AG04449 (cell line): ENCODE measurements at regions not wholly inside any gene's neighbourhood (a gene's known extent, or its start where the extent isn't known, plus 50 kb on each side); places are given as distances from the start of the nearest gene placed in this dataset.

Experiments
- CTCF ChIA-PET: fragments of 350-600 bp; formaldehyde crosslinking; extraction: SDS; loops from one replicate; lab custom pipeline; 2021; ENCODE audit warnings: antibody characterized with exemption; lab: Yijun Ruan, JAX
- POLR2A ChIA-PET: fragments of 400-600, 350-600 bp; formaldehyde crosslinking; extraction: SDS; loops from one replicate; lab custom pipeline; 2020; ENCODE audit warnings: antibody characterized with exemption, inconsistent platforms; lab: Yijun Ruan, JAX
- DNase-seq: peaks from one replicate; pipeline ENCODE4 v3.0.0-alpha.2; 2010; ENCODE audit warnings: low read depth, low spot score
- H3K4me3 ChIP-seq: 2 replicates; pipeline ENCODE4 v1.5.1; 2011; ENCODE audit warnings: low read depth, mild to moderate bottlenecking, control low read depth, low read length
- CTCF ChIP-seq: IDR thresholded peaks from one replicate; pipeline ENCODE4 v1.5.1; 2011; ENCODE audit warnings: mild to moderate bottlenecking, moderate library complexity, low read length, control low read depth, inconsistent platforms; ENCODE audit not compliant: insufficient read depth; ENCODE audit errors: missing control alignments

- POLR2A ChIA-PET, result no interaction called here
- CTCF ChIA-PET, result no interaction called here
- no peak overlapping the region for H3K4me3 ChIP-seq
- TF ChIP-seq CTCF, result no peak
- DNase-seq, result no peak
These were observed 54.8 kb downstream of the CCDC71L start for GRCh38 chr7:106606120-106606519.

GRCh38 chr7:106604971-106605370 lies 56.0 kb downstream of the CCDC71L start:
- no peak overlapping the region for H3K4me3 ChIP-seq
- POLR2A ChIA-PET, result no interaction called here
- no peak for TF ChIP-seq CTCF
- no peak for DNase-seq
- CTCF ChIA-PET, result no interaction called here

- TF ChIP-seq CTCF, result no peak
- no peak for DNase-seq
- POLR2A ChIA-PET, result no interaction called here
- CTCF ChIA-PET, result no interaction called here
- H3K4me3 ChIP-seq, result no peak overlapping the region
These were observed 56.5 kb downstream of the CCDC71L start for GRCh38 chr7:106604303-106604924.

GRCh38 chr7:106603346-106603745 lies 57.6 kb downstream of the CCDC71L start:
- H3K4me3 ChIP-seq, result no peak overlapping the region
- ChIA-PET POLR2A (no interaction called here), CTCF (no interaction called here)
- TF ChIP-seq CTCF, result no peak
- DNase-seq, result no peak

GRCh38 chr7:106602062-106602461 lies 58.9 kb downstream of the CCDC71L start:
- H3K4me3 ChIP-seq, result no peak overlapping the region
- ChIA-PET CTCF (interaction anchor here (0.6 kb wide), 1 partner anchor 33 kb away, joined by 3 read pairs; no protein-coding TSS in a partner anchor), POLR2A (no interaction called here)
- no peak for DNase-seq
- TF ChIP-seq CTCF, result no peak

GRCh38 chr7:106600569-106601373 lies 60.2 kb downstream of the CCDC71L start:
- ChIA-PET CTCF (interaction anchor here (1.3 to 1.7 kb wide), 2 partner anchors 58 to 434 kb away, joined by 3 to 6 read pairs; no protein-coding TSS in a partner anchor), POLR2A (no interaction called here)
- DNase-seq, result no peak

More at GRCh38 chr7:106600569-106601373, 60.2 kb downstream of the CCDC71L start:
- no peak overlapping the region for H3K4me3 ChIP-seq
- TF ChIP-seq CTCF, result no peak
